Neuronal stem cell (in vitro differentiated cells): ENCODE measurements at regions not wholly inside any gene's neighbourhood (a gene's known extent, or its start where the extent isn't known, plus 50 kb on each side); places are given as distances from the start of the nearest gene placed in this dataset.

ENCODE experiments used
- DNase-seq: peaks from one replicate; pipeline ENCODE4 v3.0.0-alpha.2; 2013; ENCODE audit warnings: low spot score
- H2AFZ ChIP-seq: one replicate; pipeline ENCODE4 v1.6.1; 2013; ENCODE audit warnings: mild to moderate bottlenecking, low read length, inconsistent platforms
- H2AK5ac ChIP-seq: 2 replicates; pipeline ENCODE4 v1.6.1; 2013; ENCODE audit warnings: low read depth, mild to moderate bottlenecking, inconsistent platforms, low read length, moderate library complexity, mixed read lengths
- H2BK120ac ChIP-seq: 2 replicates; pipeline ENCODE4 v1.6.1; 2013; ENCODE audit warnings: low read depth, mild to moderate bottlenecking, inconsistent platforms, low read length, moderate library complexity, mixed read lengths
- H2BK12ac ChIP-seq: one replicate; pipeline ENCODE4 v1.6.1; 2013; ENCODE audit warnings: low read length, inconsistent platforms
- H2BK15ac ChIP-seq: 2 replicates; pipeline ENCODE4 v1.6.1; 2013; ENCODE audit warnings: mild to moderate bottlenecking, low read length, inconsistent platforms, mixed read lengths
- H2BK5ac ChIP-seq: one replicate; pipeline ENCODE4 v1.6.1; 2013; ENCODE audit warnings: inconsistent platforms, mild to moderate bottlenecking, low read length, moderate library complexity
- H3K14ac ChIP-seq: one replicate; pipeline ENCODE4 v1.6.1; 2013; ENCODE audit warnings: low read length, inconsistent platforms
- H3K18ac ChIP-seq: 2 replicates; pipeline ENCODE4 v1.6.1; 2013; ENCODE audit warnings: low read length, inconsistent platforms
- H3K23ac ChIP-seq: 2 replicates; pipeline ENCODE4 v1.6.1; 2013; ENCODE audit warnings: low read depth, mild to moderate bottlenecking, mixed read lengths, low read length, inconsistent platforms; ENCODE audit not compliant: poor library complexity
- H3K27ac ChIP-seq: replicated peaks from 3 replicates; pipeline ENCODE4 v1.5.1; 2013; ENCODE audit warnings: low read length, inconsistent platforms
- H3K27me3 ChIP-seq, 3 experiments: 2 replicates each; pipeline ENCODE4 v1.6.1; 2013; ENCODE audit warnings: low read length in 3 of 3, mild to moderate bottlenecking in 2 of 3, inconsistent platforms in 1 of 3, low read depth in 1 of 3, mixed read lengths in 1 of 3, moderate library complexity in 1 of 3; ENCODE audit not compliant: control insufficient read depth in 3 of 3, insufficient read depth in 3 of 3
- H3K36me3 ChIP-seq, 2 donors: replicated peaks in 1 of 2; 2 replicates each; pipeline ENCODE4 v1.6.1; 2013; ENCODE audit warnings: low read length in 2 of 2; ENCODE audit not compliant: control insufficient read depth in 2 of 2, insufficient read depth in 2 of 2
- H3K4ac ChIP-seq: 2 replicates; pipeline ENCODE4 v1.6.1; 2013; ENCODE audit warnings: inconsistent platforms, mild to moderate bottlenecking, low read length, moderate library complexity
- H3K4me1 ChIP-seq, 2 donors: 1 replicate in 1 of 2; 2 replicates in 1 of 2; pipeline ENCODE4 v1.6.1; 2013; ENCODE audit warnings: low read length in 2 of 2, low read depth in 1 of 2; ENCODE audit not compliant: control insufficient read depth in 2 of 2, insufficient read depth in 1 of 2
- H3K4me2 ChIP-seq: one replicate; pipeline ENCODE4 v1.6.1; 2013; ENCODE audit warnings: mild to moderate bottlenecking, low read length, inconsistent platforms; ENCODE audit not compliant: insufficient read depth, poor library complexity, severe bottlenecking
- H3K4me3 ChIP-seq, 2 donors: 2 replicates each; pipeline ENCODE4 v1.5.1; 2013; ENCODE audit warnings: low read length in 2 of 2, mild to moderate bottlenecking in 2 of 2, inconsistent platforms in 1 of 2, moderate library complexity in 1 of 2
- H3K79me1 ChIP-seq: one replicate; pipeline ENCODE4 v1.6.1; 2013; ENCODE audit warnings: low read depth, mild to moderate bottlenecking, inconsistent platforms, low read length, moderate library complexity
- H3K9ac ChIP-seq: one replicate; pipeline ENCODE4 v1.6.1; 2013; ENCODE audit warnings: mild to moderate bottlenecking, low read depth, low read length, inconsistent platforms; ENCODE audit not compliant: poor library complexity
- H3K9me3 ChIP-seq, 2 donors: replicated peaks in 1 of 2; 2 replicates each; pipeline versions ENCODE3 to v1.6.1; 2013; ENCODE audit warnings: low read length in 2 of 2, mild to moderate bottlenecking in 2 of 2, inconsistent platforms in 1 of 2, low read depth in 1 of 2, mixed read lengths in 1 of 2, moderate library complexity in 1 of 2; ENCODE audit not compliant: control insufficient read depth in 2 of 2, insufficient read depth in 1 of 2
- H4K8ac ChIP-seq: one replicate; pipeline ENCODE4 v1.6.1; 2013; ENCODE audit warnings: low read depth, mild to moderate bottlenecking, inconsistent platforms, low read length, moderate library complexity
- H4K91ac ChIP-seq: one replicate; pipeline ENCODE4 v1.6.1; 2013; ENCODE audit warnings: low read length, low read depth, mild to moderate bottlenecking, inconsistent platforms; ENCODE audit not compliant: poor library complexity
- WGBS, 2 donors: extraction: QIAGEN DNeasy Blood & Tissue Kit; methylation state at CpG; one replicate each; pipeline ENCODE4 v1.1.7; 2013; ENCODE audit warnings: missing lambda C conversion rate in 2 of 2, mixed read lengths in 1 of 2; ENCODE audit not compliant: insufficient read length in 2 of 2, insufficient replicate concordance in 1 of 2; ENCODE audit errors: extremely low coverage in 2 of 2; 5-methylcytosine and 5-hydroxymethylcytosine counted together

DNA sequence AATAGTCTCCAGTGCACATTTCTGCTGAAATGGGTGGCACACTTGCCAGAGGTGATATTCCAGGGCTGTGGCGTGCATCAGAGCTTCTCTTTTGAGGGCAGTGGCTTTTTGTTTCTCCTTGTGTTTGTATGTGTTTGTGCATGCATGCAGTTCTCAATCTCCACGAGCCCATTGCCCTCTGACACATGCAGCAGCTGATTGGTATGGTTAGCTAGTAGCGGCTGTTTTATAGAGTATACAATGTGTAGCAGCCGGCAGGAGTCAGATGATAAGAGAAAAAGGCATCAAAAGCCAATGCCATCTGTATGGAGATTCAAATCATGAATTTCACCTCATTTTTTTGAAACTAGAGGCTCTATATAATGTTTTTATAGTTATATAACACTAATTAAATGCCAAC lies 616.9 kb upstream of the STXBP6 start:
- Histone ChIP-seq H3K23ac (no peak overlapping the region), H3K27ac (no peak overlapping the region), H2AFZ (no peak overlapping the region), H3K79me1 (no peaks in the 10 kb centered on the region), H3K9me3 (no peaks in the 10 kb centered on the region), H3K4me3 (no peak overlapping the region), H3K18ac (no peak overlapping the region), H3K14ac (no peak overlapping the region), H2BK12ac (no peak overlapping the region), H2BK120ac (no peak overlapping the region), H4K8ac (no peak overlapping the region), H3K4ac (no peak overlapping the region), H2BK5ac (no peak overlapping the region), H2BK15ac (no peak overlapping the region), H3K27me3 (no peaks in the 10 kb centered on the region), H2AK5ac (no peak overlapping the region), H4K91ac (no peak overlapping the region), H3K4me2 (no peak overlapping the region), H3K4me1 (no peaks in the 10 kb centered on the region), H3K36me3 (no peaks in the 10 kb centered on the region), H3K9ac (no peak overlapping the region)
- no CpG with 5 or more reads among the region's 4 CpGs for WGBS, 2 donors
- DNase-seq: no peak

DNA sequence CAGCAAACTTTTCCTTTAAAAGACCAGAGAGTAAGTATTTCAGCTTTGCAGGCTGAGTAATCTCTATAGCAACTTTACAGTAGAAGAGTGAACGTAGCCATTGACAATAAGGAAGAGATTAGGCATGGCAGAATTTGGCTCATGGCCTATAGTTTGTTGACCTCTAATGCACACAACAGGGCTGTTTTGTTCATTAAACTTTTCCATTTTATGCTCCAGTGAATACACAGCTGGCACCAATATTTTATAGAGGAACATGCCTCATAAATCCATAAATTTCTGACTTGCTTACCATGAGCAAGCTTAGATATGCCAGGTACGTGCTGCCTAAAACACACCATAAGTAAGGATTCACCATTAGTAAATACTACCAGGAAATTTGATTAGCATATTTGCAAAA lies 609.0 kb upstream of the STXBP6 start:
- H3K27ac ChIP-seq: no peak overlapping the region
- no peak overlapping the region for H3K4me3 ChIP-seq

DNA sequence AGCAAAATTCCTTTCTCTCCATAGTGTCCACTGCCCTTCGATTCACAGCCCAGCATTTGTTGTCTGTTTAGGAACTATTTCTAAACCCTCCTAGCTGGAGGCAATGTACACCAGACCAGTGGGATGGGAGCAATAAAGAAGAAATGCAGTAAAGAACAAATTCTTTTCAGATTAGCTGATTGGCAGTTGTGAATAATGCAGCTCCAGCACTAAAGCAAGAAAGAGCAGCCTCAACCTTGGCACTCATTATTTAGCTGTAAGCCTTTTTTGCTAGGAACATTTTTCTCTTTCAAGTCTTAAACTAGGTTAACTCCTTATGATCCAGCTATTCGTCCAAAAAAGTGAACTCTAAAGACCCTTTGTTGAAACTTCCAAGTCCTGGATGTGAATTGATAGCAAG lies 580.5 kb upstream of the STXBP6 start:
- no peaks in the 10 kb centered on the region for H3K27me3 ChIP-seq
- H3K23ac ChIP-seq: no peak overlapping the region
- no peaks in the 10 kb centered on the region for H3K79me1 ChIP-seq
- H3K4me1 ChIP-seq: peaks cover 2 to 9% of the 10 kb centered on the region in 2 donors
- H2AK5ac ChIP-seq: no peak overlapping the region
- H3K18ac ChIP-seq: no peak overlapping the region
- no peak overlapping the region for H3K4me2 ChIP-seq
- no peaks in the 10 kb centered on the region for H3K9me3 ChIP-seq
- H4K91ac ChIP-seq: no peak overlapping the region
- H3K14ac ChIP-seq: no peak overlapping the region
- no peak overlapping the region for H2BK15ac ChIP-seq
- no peak overlapping the region for H2BK12ac ChIP-seq
- H3K4ac ChIP-seq: no peak overlapping the region
- no peak overlapping the region for H3K4me3 ChIP-seq
- H2AFZ ChIP-seq: peak overlapping the region; percentile 78
- H4K8ac ChIP-seq: no peak overlapping the region
- peak overlapping the region; percentile 1 for H3K27ac ChIP-seq
- no peak overlapping the region for H2BK120ac ChIP-seq
- no peak for DNase-seq
- no peak overlapping the region for H3K9ac ChIP-seq
- H2BK5ac ChIP-seq: no peak overlapping the region
- no peaks in the 10 kb centered on the region for H3K36me3 ChIP-seq
- WGBS, 2 donors: no CpG with 5 or more reads among the region's 2 CpGs

More for the DNA sequence above, 609.0 kb upstream of the STXBP6 start:
- Histone ChIP-seq H3K18ac (no peak overlapping the region), H3K9me3 (no peaks in the 10 kb centered on the region), H3K36me3 (no peaks in the 10 kb centered on the region), H2BK5ac (no peak overlapping the region), H3K27me3 (peaks cover 0 to 6% (median 0%) of the 10 kb centered on the region in 3 experiments), H4K91ac (no peak overlapping the region), H4K8ac (no peak overlapping the region), H3K4ac (no peak overlapping the region), H3K4me1 (no peaks in the 10 kb centered on the region), H2BK120ac (no peak overlapping the region), H3K9ac (no peak overlapping the region), H3K79me1 (no peaks in the 10 kb centered on the region), H2AK5ac (no peak overlapping the region), H2BK12ac (no peak overlapping the region), H2BK15ac (no peak overlapping the region), H3K14ac (no peak overlapping the region), H2AFZ (no peak overlapping the region), H3K23ac (no peak overlapping the region), H3K4me2 (no peak overlapping the region)
- WGBS, 2 donors: no CpG with 5 or more reads among the region's 2 CpGs
- no peak for DNase-seq

DNA sequence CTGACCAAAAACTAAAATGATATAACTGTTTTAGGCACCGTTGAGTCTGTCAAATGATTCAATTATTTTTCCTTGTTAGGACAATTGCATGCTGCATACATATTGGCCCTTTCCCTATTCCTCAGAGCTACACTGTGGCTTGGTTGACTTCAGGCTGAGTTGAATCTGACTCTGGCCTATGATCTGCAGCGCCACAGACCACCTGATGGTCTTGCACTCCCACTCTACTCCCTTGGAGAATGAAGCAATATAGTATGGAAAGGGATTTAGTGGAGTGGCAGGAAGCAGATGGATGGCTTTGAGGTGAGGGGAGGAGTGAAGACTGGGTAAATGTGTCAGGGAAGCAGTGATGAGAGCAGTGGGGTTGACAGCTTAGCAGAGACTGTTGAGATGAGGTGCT lies 579.0 kb upstream of the STXBP6 start:
- Histone ChIP-seq H3K4ac (no peak overlapping the region), H3K4me2 (no peak overlapping the region), H3K36me3 (no peaks in the 10 kb centered on the region), H4K8ac (no peak overlapping the region), H2BK5ac (no peak overlapping the region), H2AK5ac (no peak overlapping the region), H3K4me3 (no peak overlapping the region), H4K91ac (no peak overlapping the region), H3K9me3 (no peaks in the 10 kb centered on the region), H3K27me3 (no peaks in the 10 kb centered on the region), H3K79me1 (no peaks in the 10 kb centered on the region), H3K4me1 (peaks cover 2 to 9% of the 10 kb centered on the region in 2 donors), H2BK120ac (no peak overlapping the region), H2BK12ac (no peak overlapping the region), H3K27ac (no peak overlapping the region), H2AFZ (no peak overlapping the region), H2BK15ac (no peak overlapping the region), H3K9ac (no peak overlapping the region), H3K14ac (no peak overlapping the region), H3K18ac (no peak overlapping the region), H3K23ac (no peak overlapping the region)
- no peak for DNase-seq
- WGBS, 2 donors: no CpG with 5 or more reads among the region's 2 CpGs
